H9 (cell line): ENCODE measurements at regions not wholly inside any gene's neighbourhood (a gene's known extent, or its start where the extent isn't known, plus 50 kb on each side); places are given as distances from the start of the nearest gene placed in this dataset.

ENCODE experiments used
- DNase-seq: peaks from one replicate; pipeline ENCODE4 v3.0.0-alpha.2; 2017
- H2AFZ ChIP-seq: one replicate; pipeline ENCODE4 v1.6.1; 2013; ENCODE audit warnings: mild to moderate bottlenecking, low read length, control low read depth, moderate library complexity
- H2AK5ac ChIP-seq: 2 replicates; pipeline ENCODE4 v1.6.1; 2013; ENCODE audit warnings: low read length, control low read depth, mixed read lengths; ENCODE audit not compliant: insufficient read length
- H2BK120ac ChIP-seq: one replicate; pipeline ENCODE4 v1.6.1; 2013; ENCODE audit warnings: low read depth, mild to moderate bottlenecking, low read length, control low read depth, inconsistent platforms; ENCODE audit not compliant: poor library complexity, severe bottlenecking
- H2BK12ac ChIP-seq: 2 replicates; pipeline ENCODE4 v1.6.1; 2013; ENCODE audit warnings: low read length, control low read depth, mixed read lengths, low read depth; ENCODE audit not compliant: insufficient read length
- H2BK15ac ChIP-seq: 2 replicates; pipeline ENCODE4 v1.6.1; 2013; ENCODE audit warnings: low read depth, low read length, control low read depth
- H2BK20ac ChIP-seq: one replicate; pipeline ENCODE4 v1.6.1; 2013; ENCODE audit warnings: low read depth, mild to moderate bottlenecking, low read length, control low read depth, inconsistent platforms; ENCODE audit not compliant: poor library complexity, severe bottlenecking
- H2BK5ac ChIP-seq: 2 replicates; pipeline ENCODE4 v1.6.1; 2013; ENCODE audit warnings: low read length, control low read depth, mixed read lengths; ENCODE audit not compliant: insufficient read length
- H3K14ac ChIP-seq: 2 replicates; pipeline ENCODE4 v1.6.1; 2013; ENCODE audit warnings: low read length, control low read depth; ENCODE audit not compliant: insufficient read depth
- H3K18ac ChIP-seq: 2 replicates; pipeline ENCODE4 v1.6.1; 2013; ENCODE audit warnings: low read depth, mild to moderate bottlenecking, mixed read lengths, low read length, control low read depth; ENCODE audit not compliant: insufficient read length
- H3K23ac ChIP-seq: 2 replicates; pipeline ENCODE4 v1.6.1; 2013; ENCODE audit warnings: low read length, control low read depth, mixed read lengths, low read depth; ENCODE audit not compliant: insufficient read length
- H3K23me2 ChIP-seq: 2 replicates; pipeline ENCODE4 v1.6.1; 2013; ENCODE audit warnings: low read depth, mild to moderate bottlenecking, mixed read lengths, low read length, control low read depth; ENCODE audit not compliant: insufficient read length, poor library complexity, severe bottlenecking
- H3K27ac ChIP-seq: 2 replicates; pipeline ENCODE4 v1.5.1; 2013; ENCODE audit warnings: low read length, control low read depth, mixed read lengths, low read depth; ENCODE audit not compliant: insufficient read length
- H3K27me3 ChIP-seq: 2 replicates; pipeline ENCODE4 v1.6.1; 2013; ENCODE audit warnings: low read length, control low read depth, inconsistent platforms; ENCODE audit not compliant: insufficient read depth
- H3K4ac ChIP-seq: 2 replicates; pipeline ENCODE4 v1.6.1; 2013; ENCODE audit warnings: low read depth, mild to moderate bottlenecking, control low read depth, inconsistent platforms, low read length, moderate library complexity
- H3K4me1 ChIP-seq: 2 replicates; pipeline ENCODE4 v1.6.1; 2013; ENCODE audit warnings: low read length, control low read depth, inconsistent platforms; ENCODE audit not compliant: insufficient read depth
- H3K4me2 ChIP-seq: 2 replicates; pipeline ENCODE4 v1.6.1; 2013; ENCODE audit warnings: low read length, control low read depth, mixed read lengths; ENCODE audit not compliant: insufficient read length, insufficient read depth
- H3K56ac ChIP-seq: 2 replicates; pipeline ENCODE4 v1.6.1; 2013; ENCODE audit warnings: low read depth, mild to moderate bottlenecking, mixed read lengths, low read length, control low read depth; ENCODE audit not compliant: insufficient read length
- H3K79me1 ChIP-seq: 2 replicates; pipeline ENCODE4 v1.6.1; 2013; ENCODE audit warnings: low read depth, mild to moderate bottlenecking, moderate library complexity, low read length, control low read depth, inconsistent platforms; ENCODE audit not compliant: insufficient read depth, poor library complexity, severe bottlenecking
- H3K79me2 ChIP-seq: 2 replicates; pipeline ENCODE4 v1.6.1; 2013; ENCODE audit warnings: low read length, control low read depth, inconsistent platforms; ENCODE audit not compliant: insufficient read depth
- H3K9ac ChIP-seq: 2 replicates; pipeline ENCODE4 v1.6.1; 2013; ENCODE audit warnings: low read length, control low read depth, mixed read lengths; ENCODE audit not compliant: insufficient read length; ENCODE audit errors: extremely low read depth
- H3K9me3 ChIP-seq: one replicate; pipeline ENCODE4 v1.6.1; 2013; ENCODE audit warnings: low read depth, low read length, inconsistent platforms; ENCODE audit not compliant: control insufficient read depth
- H3T11ph ChIP-seq: one replicate; pipeline ENCODE4 v1.6.1; 2013; ENCODE audit warnings: mild to moderate bottlenecking, low read length, control low read depth, inconsistent platforms
- H4K20me1 ChIP-seq: one replicate; pipeline ENCODE4 v1.6.1; 2013; ENCODE audit not compliant: control insufficient read depth, insufficient read length, insufficient read depth
- H4K5ac ChIP-seq: 2 replicates; pipeline ENCODE4 v1.6.1; 2013; ENCODE audit warnings: low read depth, mild to moderate bottlenecking, mixed read lengths, low read length, control low read depth; ENCODE audit not compliant: insufficient read length
- H4K8ac ChIP-seq: replicated peaks from 2 replicates; pipeline ENCODE4 v1.6.1; 2013; ENCODE audit warnings: low read length, control low read depth, mixed read lengths, low read depth; ENCODE audit not compliant: insufficient read length
- H4K91ac ChIP-seq: 2 replicates; pipeline ENCODE4 v1.6.1; 2013; ENCODE audit warnings: low read depth, mild to moderate bottlenecking, moderate library complexity, mixed read lengths, low read length, control low read depth; ENCODE audit not compliant: insufficient read length
- H3K27ac Mint-ChIP-seq, 3 experiments: 2 replicates in 2 of 3; 3 replicates in 1 of 3; pipeline ENCODE4 v1.8.0; 2020 to 2021; ENCODE audit warnings: mixed read lengths in 3 of 3, mild to moderate bottlenecking in 1 of 3, moderate library complexity in 1 of 3
- H3K27me3 Mint-ChIP-seq: 2 replicates; pipeline ENCODE4 v1.8.0; 2021; ENCODE audit warnings: low read depth, mild to moderate bottlenecking, moderate library complexity, mixed read lengths
- H3K36me3 Mint-ChIP-seq, 3 experiments: 2 replicates in 2 of 3; 3 replicates in 1 of 3; pipeline ENCODE4 v1.8.0; 2020 to 2021; ENCODE audit warnings: low read depth in 3 of 3, mixed read lengths in 3 of 3; ENCODE audit not compliant: insufficient read depth in 1 of 3
- H3K4me1 Mint-ChIP-seq, 2 experiments: 2 replicates each; pipeline ENCODE4 v1.8.0; 2020; ENCODE audit warnings: mixed read lengths in 2 of 2
- H3K4me3 Mint-ChIP-seq, 2 experiments: 2 replicates in 1 of 2; 3 replicates in 1 of 2; pipeline ENCODE4 v1.8.0; 2020 to 2021; ENCODE audit warnings: mild to moderate bottlenecking in 2 of 2, mixed read lengths in 2 of 2, moderate library complexity in 1 of 2
- H3K9me3 Mint-ChIP-seq, 2 experiments: 2 replicates in 1 of 2; 3 replicates in 1 of 2; pipeline ENCODE4 v1.8.0; 2020; ENCODE audit warnings: mild to moderate bottlenecking in 2 of 2, mixed read lengths in 2 of 2, moderate library complexity in 1 of 2
- CTCF ChIP-seq: fragments of 200-600 bp; sonication (generic); conservative IDR thresholded peaks from 3 replicates; pipeline ENCODE4 v1.8.0; 2021; ENCODE audit warnings: antibody characterized with exemption, mild to moderate bottlenecking
- WGBS: extraction: QIAGEN DNeasy Blood & Tissue Kit; methylation state at CpG from one replicate; pipeline ENCODE4 v1.1.7; 2013; ENCODE audit warnings: missing lambda C conversion rate, low lambda C conversion rate, mixed read lengths; ENCODE audit not compliant: insufficient read length; ENCODE audit errors: extremely low coverage; 5-methylcytosine and 5-hydroxymethylcytosine counted together

- Histone ChIP-seq H3K18ac (no peak overlapping the region), H2AFZ (no peak overlapping the region), H3T11ph (no peak overlapping the region), H2BK15ac (no peak overlapping the region), H3K56ac (no peak overlapping the region), H3K79me1 (no peaks in the 10 kb centered on the region), H2BK20ac (no peak overlapping the region), H3K9me3 (no peaks in the 10 kb centered on the region), H4K20me1 (no peaks in the 10 kb centered on the region), H3K23ac (no peak overlapping the region), H3K27me3 (no peaks in the 10 kb centered on the region), H2BK12ac (no peak overlapping the region), H2BK120ac (no peak overlapping the region), H4K91ac (no peak overlapping the region), H3K27ac (no peak overlapping the region), H3K23me2 (no peaks in the 10 kb centered on the region), H3K9ac (no peak overlapping the region), H3K4ac (no peak overlapping the region), H3K4me1 (no peaks in the 10 kb centered on the region), H3K79me2 (no peaks in the 10 kb centered on the region), H4K8ac (no peak overlapping the region), H3K14ac (no peak overlapping the region; the same call in 1 of the 2 replicates), H4K5ac (no peak overlapping the region), H2BK5ac (no peak overlapping the region), H2AK5ac (no peak overlapping the region), H3K4me2 (no peak overlapping the region)
- Mint-ChIP-seq H3K36me3 (no peaks in the 10 kb centered on the region), H3K4me3 (no peak overlapping the region), H3K27me3 (peaks cover 3% of the 10 kb centered on the region), H3K9me3 (no peaks in the 10 kb centered on the region), H3K4me1 (peaks cover 2 to 6% of the 10 kb centered on the region in 2 experiments; a peak in 2 of 4 replicates), H3K27ac (no peak overlapping the region)
- no CpG with 5 or more reads among the region's 7 CpGs for WGBS
- no peak for TF ChIP-seq CTCF
- DNase-seq, result no peak
Observed at GRCh38 chr15:77684341-77685081, 51.8 kb upstream of the LINGO1 start.
